AG10803 (cell line): ENCODE measurements at regions not wholly inside any gene's neighbourhood (a gene's known extent, or its start where the extent isn't known, plus 50 kb on each side); places are given as distances from the start of the nearest gene placed in this dataset.

Experiments
- DNase-seq: peaks from one replicate; pipeline ENCODE4 v3.0.0; 2010; ENCODE audit warnings: low read depth
- H3K4me3 ChIP-seq: 2 replicates; pipeline ENCODE4 v1.5.1; 2011; ENCODE audit warnings: mild to moderate bottlenecking, low read length, control low read depth
- CTCF ChIP-seq: conservative IDR thresholded peaks from 2 replicates; pipeline ENCODE4 v1.5.1; 2011; ENCODE audit warnings: mild to moderate bottlenecking, low read length, control low read depth, inconsistent platforms

DNA sequence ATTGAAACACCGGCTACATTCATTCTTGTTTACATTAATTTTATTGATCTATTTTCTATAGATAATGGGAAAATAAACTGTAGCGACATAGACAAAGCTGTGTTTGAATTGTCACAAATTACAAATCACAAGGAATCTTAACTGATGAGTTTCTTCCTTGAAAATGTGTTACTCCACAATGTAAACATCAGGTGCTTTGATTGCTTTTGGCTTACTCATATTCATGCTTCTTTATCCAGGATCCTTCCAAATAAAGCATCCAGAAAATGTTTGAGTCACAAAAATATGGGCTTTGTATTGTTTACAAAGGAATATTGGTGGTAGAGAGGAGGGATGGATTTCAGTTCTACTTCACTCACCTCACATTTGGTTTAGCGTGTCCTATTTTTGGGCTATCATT is 64.0 kb downstream of the BMP2 start:
- DNase-seq: no peak
- no peak for TF ChIP-seq CTCF
- H3K4me3 ChIP-seq: no peak overlapping the region

- no peak for DNase-seq
- no peak overlapping the region for H3K4me3 ChIP-seq
- no peak for TF ChIP-seq CTCF
These were observed 65.3 kb downstream of the BMP2 start for GRCh38 chr20:6832811-6833210.

GRCh38 chr20:6835609-6836008 is 68.1 kb downstream of the BMP2 start:
- no peak overlapping the region for H3K4me3 ChIP-seq
- DNase-seq: no peak
- no peak for TF ChIP-seq CTCF

DNA sequence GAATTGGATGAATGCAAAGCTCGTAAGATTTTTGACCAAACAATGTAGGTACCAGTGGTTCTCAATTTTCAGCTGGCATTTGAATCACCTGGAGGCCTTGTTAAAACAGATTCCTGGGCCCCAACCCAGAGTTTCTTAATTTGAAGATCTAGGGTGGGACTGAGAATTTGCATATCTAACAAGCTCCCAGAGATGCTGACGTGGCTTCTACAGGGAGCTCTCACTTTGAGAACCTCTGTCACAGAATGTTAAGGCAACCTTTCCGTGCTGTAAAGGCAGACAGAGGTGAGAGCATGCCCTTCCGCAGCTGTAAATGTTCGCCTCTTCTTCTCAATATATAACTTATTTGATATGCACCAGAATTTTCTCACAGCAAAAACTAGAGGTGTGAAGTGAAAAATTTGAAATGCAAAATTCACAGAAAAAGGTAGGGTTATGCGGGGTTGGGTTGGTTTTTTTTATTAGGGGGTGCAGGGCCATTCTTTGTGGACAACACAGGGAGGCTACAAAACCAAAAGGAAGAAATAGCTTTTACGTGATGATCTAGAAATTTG is 69.4 kb downstream of the BMP2 start:
- no peak for DNase-seq
- TF ChIP-seq CTCF: no peak
- no peak overlapping the region for H3K4me3 ChIP-seq

DNA sequence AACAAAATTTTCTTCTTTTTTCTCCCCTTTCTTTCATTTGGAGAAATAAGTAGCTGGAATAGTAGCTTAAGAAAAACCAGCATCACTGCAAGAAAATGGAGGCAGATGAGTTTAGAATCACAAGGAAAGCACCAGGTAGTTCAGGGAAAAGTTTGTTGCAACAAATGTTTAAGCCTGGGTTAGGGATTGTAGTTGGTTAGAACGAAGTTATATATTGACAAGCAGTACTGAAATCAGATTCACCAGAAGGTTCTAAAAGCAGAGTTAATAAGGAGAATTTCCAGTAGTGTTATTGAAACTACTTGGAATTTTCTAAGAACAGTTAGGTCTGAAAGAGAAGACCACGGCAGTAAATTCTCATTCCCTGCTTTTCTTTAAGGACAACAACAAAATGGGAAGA is 70.2 kb downstream of the BMP2 start:
- no peak overlapping the region for H3K4me3 ChIP-seq
- DNase-seq: no peak
- no peak for TF ChIP-seq CTCF

- no peak overlapping the region for H3K4me3 ChIP-seq
- TF ChIP-seq CTCF: no peak
- DNase-seq: no peak
These were observed 70.8 kb downstream of the BMP2 start for GRCh38 chr20:6838181-6838826.

- H3K4me3 ChIP-seq: no peak overlapping the region
- no peak for TF ChIP-seq CTCF
- DNase-seq: no peak
These were observed 73.6 kb downstream of the BMP2 start for GRCh38 chr20:6841128-6841527.
